Daoy (cell line): ENCODE measurements at regions not wholly inside any gene's neighbourhood (a gene's known extent, or its start where the extent isn't known, plus 50 kb on each side); places are given as distances from the start of the nearest gene placed in this dataset.
A peak's percentile ranks its signal among the peaks of the same experiment; 100 is the strongest.
"Not testable (repeated sequence)": the region's sequence is repeated elsewhere in the genome, so short reads cannot be mapped to it uniquely, and the experiment has no call there.

ENCODE experiments used
- DNase-seq: peaks from one replicate; pipeline ENCODE4 v3.0.0-alpha.2; 2015; ENCODE audit warnings: low read depth

- DNase-seq = not testable (repeated sequence)
These were observed 97.6 kb downstream of the GPX5 start for GRCh38 chr6:28623242-28623641.

- not testable (repeated sequence) for DNase-seq
These were observed 100.7 kb downstream of the GPX5 start for GRCh38 chr6:28626386-28626785.

- no peak for DNase-seq
These were observed 106.7 kb downstream of the GPX5 start for GRCh38 chr6:28632326-28632851.

- DNase-seq = peak; percentile 66
These were observed 107.9 kb downstream of the GPX5 start for GRCh38 chr6:28633445-28634215.

GRCh38 chr6:28634411-28634760 is 108.7 kb downstream of the GPX5 start:
- DNase-seq = no peak

- peak; percentile 80 for DNase-seq
These were observed 109.3 kb downstream of the GPX5 start for GRCh38 chr6:28634761-28635546.

GRCh38 chr6:28635547-28636158 is 110.0 kb downstream of the GPX5 start:
- peak; percentile 35 for DNase-seq

- peak; percentile 22 for DNase-seq
These were observed 113.2 kb downstream of the GPX5 start for GRCh38 chr6:28638787-28639430.

GRCh38 chr6:28639445-28640290 is 114.0 kb downstream of the GPX5 start:
- DNase-seq = not testable (repeated sequence)

GRCh38 chr6:28643017-28643740 is 117.5 kb downstream of the GPX5 start:
- peak; percentile 91 for DNase-seq

GRCh38 chr6:28646650-28647049 is 121.0 kb downstream of the GPX5 start:
- DNase-seq = peak; percentile 39

- DNase-seq = peak; percentile 86
These were observed 122.6 kb downstream of the GPX5 start for GRCh38 chr6:28648035-28648877.

GRCh38 chr6:28648878-28649375 is 123.2 kb downstream of the GPX5 start:
- DNase-seq = no peak

GRCh38 chr6:28651161-28651560 is 125.5 kb downstream of the GPX5 start:
- peak; percentile 62 for DNase-seq

- peak; percentile 28 for DNase-seq
These were observed 128.2 kb downstream of the GPX5 start for GRCh38 chr6:28653876-28654275.

- DNase-seq = peak; percentile 29
These were observed 129.5 kb downstream of the GPX5 start for GRCh38 chr6:28655164-28655563.

GRCh38 chr6:28656715-28657114 is 131.0 kb downstream of the GPX5 start:
- DNase-seq = no peak

GRCh38 chr6:28657381-28657768 is 131.7 kb downstream of the GPX5 start:
- DNase-seq = no peak
